IMR-90 (cell line): ENCODE measurements at regions not wholly inside any gene's neighbourhood (a gene's known extent, or its start where the extent isn't known, plus 50 kb on each side); places are given as distances from the start of the nearest gene placed in this dataset.

Source experiments
- RAD21 ChIP-seq: IDR thresholded peaks from 2 replicates; pipeline ENCODE4 v1.6.1; 2012; ENCODE audit warnings: low read length, improper control_type of control experiment
- TF ChIP-seq, protein P1 (sequence below): conservative IDR thresholded peaks from 2 replicates; pipeline ENCODE4 v1.5.1; 2012; ENCODE audit warnings: mild to moderate bottlenecking, low read depth, low read length, improper control_type of control experiment

DNA sequence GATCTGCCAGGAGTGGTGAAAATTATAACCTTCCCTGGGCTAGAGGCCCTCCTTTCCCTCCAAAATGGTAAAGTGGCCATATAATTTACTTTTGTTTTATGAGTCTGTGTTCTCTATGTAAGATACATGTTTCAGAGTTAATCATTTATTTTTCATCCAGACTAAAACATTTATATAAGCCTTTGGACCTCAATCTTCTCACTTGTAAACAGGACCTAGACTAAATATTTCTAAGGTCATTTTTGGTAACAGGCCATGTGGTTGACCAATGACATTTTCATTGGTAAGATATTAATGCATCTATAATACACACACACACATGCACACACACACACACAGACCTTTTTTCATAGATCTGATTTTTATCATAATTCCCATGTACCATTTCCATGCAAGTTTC lies 79.7 kb upstream of the KCTD1 start:
- TF ChIP-seq, protein P1, sequence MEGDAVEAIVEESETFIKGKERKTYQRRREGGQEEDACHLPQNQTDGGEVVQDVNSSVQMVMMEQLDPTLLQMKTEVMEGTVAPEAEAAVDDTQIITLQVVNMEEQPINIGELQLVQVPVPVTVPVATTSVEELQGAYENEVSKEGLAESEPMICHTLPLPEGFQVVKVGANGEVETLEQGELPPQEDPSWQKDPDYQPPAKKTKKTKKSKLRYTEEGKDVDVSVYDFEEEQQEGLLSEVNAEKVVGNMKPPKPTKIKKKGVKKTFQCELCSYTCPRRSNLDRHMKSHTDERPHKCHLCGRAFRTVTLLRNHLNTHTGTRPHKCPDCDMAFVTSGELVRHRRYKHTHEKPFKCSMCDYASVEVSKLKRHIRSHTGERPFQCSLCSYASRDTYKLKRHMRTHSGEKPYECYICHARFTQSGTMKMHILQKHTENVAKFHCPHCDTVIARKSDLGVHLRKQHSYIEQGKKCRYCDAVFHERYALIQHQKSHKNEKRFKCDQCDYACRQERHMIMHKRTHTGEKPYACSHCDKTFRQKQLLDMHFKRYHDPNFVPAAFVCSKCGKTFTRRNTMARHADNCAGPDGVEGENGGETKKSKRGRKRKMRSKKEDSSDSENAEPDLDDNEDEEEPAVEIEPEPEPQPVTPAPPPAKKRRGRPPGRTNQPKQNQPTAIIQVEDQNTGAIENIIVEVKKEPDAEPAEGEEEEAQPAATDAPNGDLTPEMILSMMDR, result no peak
- TF ChIP-seq RAD21, result no peak
